Smooth muscle cell (in vitro differentiated cells): ENCODE measurements at regions not wholly inside any gene's neighbourhood (a gene's known extent, or its start where the extent isn't known, plus 50 kb on each side); places are given as distances from the start of the nearest gene placed in this dataset.
"Not testable (repeated sequence)": the region's sequence is repeated elsewhere in the genome, so short reads cannot be mapped to it uniquely, and the experiment has no call there.

Experiments used
- DNase-seq: peaks from one replicate; lab custom pipeline; 2025; ENCODE audit not compliant: unreplicated experiment; lab: John Stamatoyannopoulos, UW
- H2AFZ ChIP-seq: fragments of 200-600 bp; sonication (generic); 2 replicates; pipeline ENCODE4 v1.6.0; 2016; ENCODE audit warnings: antibody characterized with exemption, low read depth, mild to moderate bottlenecking
- H3F3A ChIP-seq: fragments of 200-600 bp; sonication (generic); 2 replicates; pipeline ENCODE4 v1.6.0; 2017; ENCODE audit warnings: antibody characterized with exemption, low read depth
- H3K27ac ChIP-seq: fragments of 200-600 bp; sonication (generic); 2 replicates; pipeline ENCODE4 v1.5.1; 2016; ENCODE audit warnings: low read depth, mild to moderate bottlenecking
- H3K27me3 ChIP-seq: fragments of 200-600 bp; sonication (generic); 2 replicates; pipeline ENCODE4 v1.6.1; 2016; ENCODE audit warnings: low read depth, mild to moderate bottlenecking
- H3K36me3 ChIP-seq: fragments of 200-600 bp; sonication (generic); 2 replicates; pipeline ENCODE4 v1.5.1; 2016; ENCODE audit warnings: low read depth
- H3K4me1 ChIP-seq: fragments of 200-600 bp; sonication (generic); 2 replicates; pipeline ENCODE4 v1.5.1; 2016; ENCODE audit warnings: low read depth
- H3K4me2 ChIP-seq: fragments of 200-600 bp; sonication (generic); 2 replicates; pipeline ENCODE4 v1.6.0; 2016; ENCODE audit warnings: mild to moderate bottlenecking
- H3K4me3 ChIP-seq: fragments of 200-600 bp; sonication (generic); 2 replicates; pipeline ENCODE4 v1.5.1; 2016; ENCODE audit warnings: mild to moderate bottlenecking
- H3K79me2 ChIP-seq: fragments of 200-600 bp; sonication (generic); 2 replicates; pipeline ENCODE4 v1.6.0; 2016; ENCODE audit warnings: low read depth, mild to moderate bottlenecking
- H3K9ac ChIP-seq: fragments of 200-600 bp; sonication (generic); 2 replicates; pipeline ENCODE4 v1.6.0; 2016; ENCODE audit warnings: low read depth
- H3K9me3 ChIP-seq: fragments of 200-600 bp; sonication (generic); replicated peaks from 2 replicates; pipeline ENCODE4 v1.5.1; 2016; ENCODE audit warnings: low read depth
- H4K20me1 ChIP-seq: fragments of 200-600 bp; sonication (generic); 2 replicates; pipeline ENCODE4 v1.6.0; 2016; ENCODE audit warnings: low read depth
- WGBS: methylation state at CpG from one replicate; pipeline ENCODE4 v1.1.7; 2016; ENCODE audit warnings: low lambda C conversion rate; 5-methylcytosine and 5-hydroxymethylcytosine counted together
- TF ChIP-seq, protein P1 (sequence below): fragments of 200-600 bp; sonication (generic); IDR thresholded peaks from 2 replicates; pipeline ENCODE4 v1.5.1; 2017; ENCODE audit warnings: borderline replicate concordance, mild to moderate bottlenecking, antibody characterized with exemption; ENCODE audit not compliant: insufficient read depth, poor library complexity, severe bottlenecking

DNA sequence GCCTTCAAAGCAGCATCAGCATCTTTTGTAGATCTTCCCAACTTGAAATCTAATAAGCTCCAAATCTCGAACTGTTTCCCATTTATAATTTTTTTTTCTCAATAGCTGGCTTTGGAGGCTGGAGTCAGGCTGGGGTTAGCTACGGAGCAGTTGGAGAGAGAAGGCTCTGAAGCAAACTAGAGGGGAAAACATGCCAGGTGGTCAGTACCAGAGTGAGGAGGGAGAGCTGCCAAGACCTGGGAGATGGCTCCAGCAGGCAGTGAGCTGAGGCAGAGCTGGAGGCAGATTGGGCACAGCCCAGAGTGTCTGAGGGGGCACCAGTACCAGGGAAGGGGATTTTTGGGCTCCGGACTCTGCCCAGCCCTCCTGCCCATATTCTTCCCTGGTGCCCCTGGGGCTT, 311.2 kb downstream of the RPLP1 start:
- TF ChIP-seq, protein P1, sequence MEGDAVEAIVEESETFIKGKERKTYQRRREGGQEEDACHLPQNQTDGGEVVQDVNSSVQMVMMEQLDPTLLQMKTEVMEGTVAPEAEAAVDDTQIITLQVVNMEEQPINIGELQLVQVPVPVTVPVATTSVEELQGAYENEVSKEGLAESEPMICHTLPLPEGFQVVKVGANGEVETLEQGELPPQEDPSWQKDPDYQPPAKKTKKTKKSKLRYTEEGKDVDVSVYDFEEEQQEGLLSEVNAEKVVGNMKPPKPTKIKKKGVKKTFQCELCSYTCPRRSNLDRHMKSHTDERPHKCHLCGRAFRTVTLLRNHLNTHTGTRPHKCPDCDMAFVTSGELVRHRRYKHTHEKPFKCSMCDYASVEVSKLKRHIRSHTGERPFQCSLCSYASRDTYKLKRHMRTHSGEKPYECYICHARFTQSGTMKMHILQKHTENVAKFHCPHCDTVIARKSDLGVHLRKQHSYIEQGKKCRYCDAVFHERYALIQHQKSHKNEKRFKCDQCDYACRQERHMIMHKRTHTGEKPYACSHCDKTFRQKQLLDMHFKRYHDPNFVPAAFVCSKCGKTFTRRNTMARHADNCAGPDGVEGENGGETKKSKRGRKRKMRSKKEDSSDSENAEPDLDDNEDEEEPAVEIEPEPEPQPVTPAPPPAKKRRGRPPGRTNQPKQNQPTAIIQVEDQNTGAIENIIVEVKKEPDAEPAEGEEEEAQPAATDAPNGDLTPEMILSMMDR = no peak
- DNase-seq = no peak
- Histone ChIP-seq H4K20me1 (no peaks in the 10 kb centered on the region), H3K4me2 (no peak overlapping the region), H3F3A (peaks cover 29% of the 10 kb centered on the region), H3K4me1 (peaks cover 11% of the 10 kb centered on the region), H3K9ac (no peak overlapping the region), H3K36me3 (no peaks in the 10 kb centered on the region), H3K9me3 (no peaks in the 10 kb centered on the region), H3K27me3 (no peaks in the 10 kb centered on the region), H3K4me3 (no peak overlapping the region), H3K27ac (no peak overlapping the region), H2AFZ (no peak overlapping the region), H3K79me2 (no peaks in the 10 kb centered on the region)
- 90% methylated on average over 3 of the region's 3 CpGs for WGBS

DNA sequence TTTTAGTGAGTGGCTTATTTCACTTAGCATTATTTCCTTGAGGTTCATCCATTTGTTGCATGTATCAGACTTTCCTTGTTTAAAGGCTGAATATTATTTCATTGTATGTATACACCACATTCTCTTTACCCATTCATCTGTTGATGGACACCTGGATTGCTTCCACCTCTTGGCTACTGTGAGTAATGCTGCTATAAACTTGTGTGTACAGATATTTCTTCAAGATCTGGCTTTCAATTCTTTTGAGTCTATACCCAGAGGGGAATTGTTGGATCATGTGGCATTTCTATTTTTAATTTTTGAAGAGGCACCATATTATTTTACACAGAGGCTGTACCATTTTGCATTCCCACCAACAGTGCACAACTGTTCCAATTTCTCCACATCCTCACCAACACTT, 313.5 kb downstream of the RPLP1 start:
- Histone ChIP-seq H3K4me2 (no peak overlapping the region), H3K9ac (no peak overlapping the region), H3K27ac (no peak overlapping the region), H3K4me1 (no peaks in the 10 kb centered on the region), H3K36me3 (no peaks in the 10 kb centered on the region), H3K4me3 (no peak overlapping the region), H4K20me1 (no peaks in the 10 kb centered on the region), H3K27me3 (no peaks in the 10 kb centered on the region), H3K79me2 (no peaks in the 10 kb centered on the region), H2AFZ (no peak overlapping the region), H3K9me3 (no peaks in the 10 kb centered on the region), H3F3A (peaks cover 10% of the 10 kb centered on the region)
- TF ChIP-seq, protein P1 = no peak
- DNase-seq = no peak

DNA sequence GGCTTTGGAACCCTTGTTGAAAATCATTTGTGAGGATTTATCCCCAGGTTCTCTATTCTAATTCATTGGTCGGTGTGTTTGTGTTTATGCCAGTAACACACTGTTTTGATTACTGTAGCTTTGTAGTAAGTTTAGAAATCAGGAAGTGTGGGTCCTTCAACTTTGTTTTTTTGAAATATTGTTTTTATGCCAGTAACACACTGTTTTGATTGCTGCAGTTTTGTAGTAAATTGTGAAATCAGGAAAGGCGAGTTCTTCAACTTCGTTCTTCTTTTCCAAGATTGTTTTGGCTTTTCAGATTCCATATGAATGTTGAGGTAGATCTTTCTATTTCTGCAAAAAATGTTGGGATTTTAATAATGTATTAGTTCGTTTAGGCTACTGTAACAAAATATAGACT, 314.6 kb downstream of the RPLP1 start:
- 82% methylated on average over 4 of the region's 4 CpGs for WGBS
- Histone ChIP-seq H3K79me2 (no peaks in the 10 kb centered on the region), H4K20me1 (no peaks in the 10 kb centered on the region), H3K4me3 (no peak overlapping the region), H3K4me1 (no peaks in the 10 kb centered on the region), H3K9me3 (no peaks in the 10 kb centered on the region), H2AFZ (no peak overlapping the region), H3K27ac (no peak overlapping the region), H3K36me3 (no peaks in the 10 kb centered on the region), H3F3A (peaks cover under 1% of the 10 kb centered on the region), H3K9ac (no peak overlapping the region), H3K4me2 (no peak overlapping the region), H3K27me3 (no peaks in the 10 kb centered on the region)
- DNase-seq = no peak
- TF ChIP-seq, protein P1 = no peak

DNA sequence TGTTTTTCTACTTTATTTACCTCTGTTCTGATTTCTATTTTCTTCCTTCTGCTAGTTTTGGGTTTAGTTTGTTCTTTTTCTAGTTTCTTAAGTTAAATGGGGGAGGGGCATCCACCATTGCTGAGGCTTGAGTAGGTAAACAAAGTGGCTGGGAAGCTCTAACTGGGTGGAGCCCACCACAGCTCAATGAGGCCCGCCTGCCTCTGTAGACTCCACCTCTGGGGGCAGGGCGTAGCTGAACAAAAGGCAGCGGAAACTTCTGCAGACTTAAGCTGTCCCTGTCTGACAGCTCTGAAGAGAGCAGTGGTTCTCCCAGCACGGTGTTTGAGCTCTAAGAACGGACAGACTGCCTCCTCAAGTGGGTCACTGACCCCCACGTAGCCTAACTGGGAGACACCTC, 316.7 kb downstream of the RPLP1 start:
- DNase-seq = not testable (repeated sequence)

DNA sequence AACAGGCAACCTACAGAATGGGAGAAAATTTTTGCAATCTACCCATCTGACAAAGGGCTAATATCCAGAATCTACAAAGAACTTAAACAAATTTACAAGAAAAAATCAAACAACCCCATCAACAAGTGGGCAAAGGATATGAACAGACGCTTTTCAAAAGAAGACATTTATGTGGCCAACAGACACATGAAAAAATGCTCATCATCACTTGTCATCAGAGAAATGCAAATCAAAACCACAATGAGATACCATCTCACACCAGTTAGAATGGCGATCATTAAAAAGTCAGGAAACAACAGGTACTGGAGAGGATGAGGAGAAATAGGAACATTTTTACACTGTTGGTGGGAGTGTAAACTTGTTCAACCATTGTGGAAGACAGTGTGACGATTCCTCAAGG, 321.6 kb downstream of the RPLP1 start:
- H3F3A ChIP-seq, H3K4me1 ChIP-seq, H3K36me3 ChIP-seq, H3K9me3 ChIP-seq, H3K79me2 ChIP-seq, H3K9ac ChIP-seq, H3K4me2 ChIP-seq, H3K27me3 ChIP-seq, H4K20me1 ChIP-seq, H3K27ac ChIP-seq, H2AFZ ChIP-seq, H3K4me3 ChIP-seq, DNase-seq: not testable (repeated sequence)
- WGBS = 84% methylated on average over 3 of the region's 3 CpGs

More for the DNA sequence above, 316.7 kb downstream of the RPLP1 start:
- H3K36me3 ChIP-seq, H3F3A ChIP-seq, H4K20me1 ChIP-seq, H3K79me2 ChIP-seq, H3K4me2 ChIP-seq, H3K4me1 ChIP-seq, H2AFZ ChIP-seq, H3K9me3 ChIP-seq, H3K27ac ChIP-seq, H3K9ac ChIP-seq, H3K4me3 ChIP-seq, H3K27me3 ChIP-seq: not testable (repeated sequence)
- WGBS = 66% methylated on average over 6 of the region's 6 CpGs

DNA sequence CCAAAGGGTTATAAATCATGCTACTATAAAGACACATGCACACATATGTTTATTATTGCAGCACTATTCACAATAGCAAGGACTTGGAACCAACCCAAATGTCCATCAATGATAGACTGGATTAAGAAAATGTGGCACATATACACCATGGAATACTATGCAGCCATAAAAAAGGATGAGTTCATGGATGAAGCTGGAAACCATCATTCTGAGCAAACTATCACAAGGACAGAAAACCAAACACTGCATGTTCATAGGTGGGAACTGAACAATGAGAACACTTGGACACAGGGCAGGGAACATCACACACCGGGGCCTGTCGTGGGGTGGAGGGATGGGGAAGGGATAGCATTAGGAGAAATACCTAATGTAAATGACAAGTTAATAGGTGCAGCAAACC, 322.1 kb downstream of the RPLP1 start:
- DNase-seq = not testable (repeated sequence)
- 100% methylated on average over 2 of the region's 2 CpGs for WGBS

More for the DNA sequence above, 322.1 kb downstream of the RPLP1 start:
- H3K4me1 ChIP-seq, H2AFZ ChIP-seq, H3F3A ChIP-seq, H3K79me2 ChIP-seq, H3K9ac ChIP-seq, H3K27me3 ChIP-seq, H3K27ac ChIP-seq, H3K36me3 ChIP-seq, H4K20me1 ChIP-seq, H3K4me2 ChIP-seq, H3K4me3 ChIP-seq, H3K9me3 ChIP-seq: not testable (repeated sequence)
